OCI-LY3 (cell line): ENCODE measurements at regions not wholly inside any gene's neighbourhood (a gene's known extent, or its start where the extent isn't known, plus 50 kb on each side); places are given as distances from the start of the nearest gene placed in this dataset.

ENCODE experiments used
- EZH2phosphoT487 ChIP-seq: fragments of 200-600 bp; shearing (Covaris generic); IDR thresholded peaks from 2 replicates; pipeline ENCODE4 v1.6.1; 2018; ENCODE audit warnings: antibody characterized with exemption, mixed run types, low read depth
- TF ChIP-seq, protein P1 (sequence below): fragments of 200-600, 300-600 bp; sonication (generic); IDR thresholded peaks from 2 replicates; pipeline ENCODE4 v1.5.1; 2014; ENCODE audit warnings: antibody characterized with exemption, low read length, low read depth

DNA sequence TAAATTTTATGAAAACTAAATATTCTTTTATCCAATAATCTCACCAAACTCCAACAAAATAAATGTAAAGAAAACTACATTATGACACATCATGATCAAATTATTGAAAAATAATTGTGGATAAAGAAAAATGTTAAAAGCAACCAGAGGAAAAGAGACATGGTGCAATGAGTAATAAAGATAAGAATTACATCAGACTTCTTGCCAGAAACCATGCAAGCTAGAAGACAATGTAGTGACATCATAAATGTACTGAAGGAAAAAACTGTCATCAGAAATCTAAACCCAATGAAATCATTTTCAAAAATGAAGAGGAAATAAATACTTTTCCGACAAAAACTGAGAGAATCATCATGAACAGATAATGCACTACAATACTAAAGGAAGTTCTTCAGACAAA lies 135.9 kb upstream of the EOLA2 start:
- TF ChIP-seq, protein P1, sequence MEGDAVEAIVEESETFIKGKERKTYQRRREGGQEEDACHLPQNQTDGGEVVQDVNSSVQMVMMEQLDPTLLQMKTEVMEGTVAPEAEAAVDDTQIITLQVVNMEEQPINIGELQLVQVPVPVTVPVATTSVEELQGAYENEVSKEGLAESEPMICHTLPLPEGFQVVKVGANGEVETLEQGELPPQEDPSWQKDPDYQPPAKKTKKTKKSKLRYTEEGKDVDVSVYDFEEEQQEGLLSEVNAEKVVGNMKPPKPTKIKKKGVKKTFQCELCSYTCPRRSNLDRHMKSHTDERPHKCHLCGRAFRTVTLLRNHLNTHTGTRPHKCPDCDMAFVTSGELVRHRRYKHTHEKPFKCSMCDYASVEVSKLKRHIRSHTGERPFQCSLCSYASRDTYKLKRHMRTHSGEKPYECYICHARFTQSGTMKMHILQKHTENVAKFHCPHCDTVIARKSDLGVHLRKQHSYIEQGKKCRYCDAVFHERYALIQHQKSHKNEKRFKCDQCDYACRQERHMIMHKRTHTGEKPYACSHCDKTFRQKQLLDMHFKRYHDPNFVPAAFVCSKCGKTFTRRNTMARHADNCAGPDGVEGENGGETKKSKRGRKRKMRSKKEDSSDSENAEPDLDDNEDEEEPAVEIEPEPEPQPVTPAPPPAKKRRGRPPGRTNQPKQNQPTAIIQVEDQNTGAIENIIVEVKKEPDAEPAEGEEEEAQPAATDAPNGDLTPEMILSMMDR: no peak
- TF ChIP-seq EZH2phosphoT487: no peak
